ENCODE measurements at regions not wholly inside any gene's neighbourhood (a gene's known extent, or its start where the extent isn't known, plus 50 kb on each side); places are given as distances from the start of the nearest gene placed in this dataset.

GRCh38 chr17:69719474-69720048 is 305.1 kb downstream of the MAP2K6 start:
- no peak overlapping the region for H3K4me3 Mint-ChIP-seq
- TF ChIP-seq CTCF (IDR thresholded peaks at IDR 0.05; ENCODE audit: unreplicated experiment in 3 of 3) = no peak

GRCh38 chr17:69722518-69722917 is 308.0 kb downstream of the MAP2K6 start:
- H3K4me3 Mint-ChIP-seq = no peak overlapping the region
- H3K27ac Mint-ChIP-seq = no peak overlapping the region
- H3K9me3 Mint-ChIP-seq = no peaks in the 10 kb centered on the region
- no peaks in the 10 kb centered on the region for H3K27me3 Mint-ChIP-seq (ENCODE audit: low read depth)
- no peak for TF ChIP-seq CTCF (IDR thresholded peaks at IDR 0.05; ENCODE audit: unreplicated experiment in 3 of 3)
- peaks cover 13% of the 10 kb centered on the region for H3K4me1 Mint-ChIP-seq
- H3K36me3 Mint-ChIP-seq (ENCODE audit: low read depth) = no peaks in the 10 kb centered on the region

More at GRCh38 chr17:69719474-69720048, 305.1 kb downstream of the MAP2K6 start:
- no peaks in the 10 kb centered on the region for H3K36me3 Mint-ChIP-seq (ENCODE audit: low read depth)
- peak overlapping the region in 1 of 3 experiments; percentile 92 for H3K27ac Mint-ChIP-seq
- H3K9me3 Mint-ChIP-seq = no peaks in the 10 kb centered on the region
- H3K27me3 Mint-ChIP-seq (ENCODE audit: low read depth) = no peaks in the 10 kb centered on the region
- peaks cover 31% of the 10 kb centered on the region for H3K4me1 Mint-ChIP-seq

- H3K27ac Mint-ChIP-seq = peak overlapping the region in 1 of 3 experiments; percentile 33
Observed at GRCh38 chr17:69723316-69723715, 308.8 kb downstream of the MAP2K6 start.

GRCh38 chr17:69723741-69724140 is 309.2 kb downstream of the MAP2K6 start:
- TF ChIP-seq CTCF (IDR thresholded peaks at IDR 0.05; ENCODE audit: unreplicated experiment in 3 of 3) = no peak
- no peaks in the 10 kb centered on the region for H3K27me3 Mint-ChIP-seq (ENCODE audit: low read depth)
- no peaks in the 10 kb centered on the region for H3K9me3 Mint-ChIP-seq
- H3K27ac Mint-ChIP-seq = peak overlapping the region in 1 of 3 experiments; percentile 33
- H3K36me3 Mint-ChIP-seq (ENCODE audit: low read depth) = no peaks in the 10 kb centered on the region
- no peak overlapping the region for H3K4me3 Mint-ChIP-seq
- peaks cover 9% of the 10 kb centered on the region for H3K4me1 Mint-ChIP-seq

More at GRCh38 chr17:69723316-69723715, 308.8 kb downstream of the MAP2K6 start:
- H3K36me3 Mint-ChIP-seq (ENCODE audit: low read depth) = no peaks in the 10 kb centered on the region
- H3K4me3 Mint-ChIP-seq = no peak overlapping the region
- H3K9me3 Mint-ChIP-seq = no peaks in the 10 kb centered on the region
- TF ChIP-seq CTCF (IDR thresholded peaks at IDR 0.05; ENCODE audit: unreplicated experiment in 3 of 3) = no peak
- peaks cover 8% of the 10 kb centered on the region for H3K4me1 Mint-ChIP-seq
- no peaks in the 10 kb centered on the region for H3K27me3 Mint-ChIP-seq (ENCODE audit: low read depth)

GRCh38 chr17:69724238-69724637 is 309.7 kb downstream of the MAP2K6 start:
- H3K4me1 Mint-ChIP-seq = peaks cover 9% of the 10 kb centered on the region
- no peak overlapping the region for H3K27ac Mint-ChIP-seq
- TF ChIP-seq CTCF (IDR thresholded peaks at IDR 0.05; ENCODE audit: unreplicated experiment in 3 of 3) = no peak
- H3K27me3 Mint-ChIP-seq (ENCODE audit: low read depth) = no peaks in the 10 kb centered on the region
- no peaks in the 10 kb centered on the region for H3K9me3 Mint-ChIP-seq
- H3K4me3 Mint-ChIP-seq = no peak overlapping the region
- H3K36me3 Mint-ChIP-seq (ENCODE audit: low read depth) = no peaks in the 10 kb centered on the region

- Mint-ChIP-seq H3K9me3 (no peaks in the 10 kb centered on the region), H3K4me3 (no peak overlapping the region), H3K4me1 (peaks cover 9% of the 10 kb centered on the region), H3K27me3 (ENCODE audit: low read depth) (no peaks in the 10 kb centered on the region), H3K36me3 (ENCODE audit: low read depth) (no peaks in the 10 kb centered on the region), H3K27ac (no peak overlapping the region)
- no peak for TF ChIP-seq CTCF (IDR thresholded peaks at IDR 0.05; ENCODE audit: unreplicated experiment in 3 of 3)
Observed at GRCh38 chr17:69725146-69725545, 310.6 kb downstream of the MAP2K6 start.

Data from nephron (organoid).